Muscle layer of duodenum (tissue), 2 donors: ENCODE measurements at regions not wholly inside any gene's neighbourhood (a gene's known extent, or its start where the extent isn't known, plus 50 kb on each side); places are given as distances from the start of the nearest gene placed in this dataset.

ENCODE experiments used
- H3K27ac ChIP-seq: one replicate; pipeline ENCODE4 v1.7.0; 2013; ENCODE audit warnings: mild to moderate bottlenecking, low read length
- H3K27me3 ChIP-seq: one replicate; pipeline ENCODE4 v1.7.0; 2013; ENCODE audit warnings: low read depth, mild to moderate bottlenecking, control low read depth, low read length
- H3K36me3 ChIP-seq, 2 donors: one replicate each; pipeline ENCODE4 v1.7.0; 2013; ENCODE audit warnings: low read length in 2 of 2, control low read depth in 1 of 2, mild to moderate bottlenecking in 1 of 2; ENCODE audit not compliant: insufficient read depth in 2 of 2, control insufficient read depth in 1 of 2
- H3K4me1 ChIP-seq, 2 donors: one replicate each; pipeline ENCODE4 v1.7.0; 2013; ENCODE audit warnings: low read length in 2 of 2, mild to moderate bottlenecking in 2 of 2, control low read depth in 1 of 2, moderate library complexity in 1 of 2; ENCODE audit not compliant: insufficient read depth in 2 of 2, control insufficient read depth in 1 of 2
- H3K4me3 ChIP-seq, 2 donors: one replicate each; pipeline ENCODE4 v1.7.0; 2013; ENCODE audit warnings: low read length in 2 of 2, low read depth in 1 of 2, mild to moderate bottlenecking in 1 of 2
- H3K9me3 ChIP-seq, 2 donors: one replicate each; pipeline ENCODE4 v1.7.0; 2013; ENCODE audit warnings: low read length in 2 of 2, control low read depth in 1 of 2, mild to moderate bottlenecking in 1 of 2; ENCODE audit not compliant: control insufficient read depth in 1 of 2
- donor health status: healthy.

DNA sequence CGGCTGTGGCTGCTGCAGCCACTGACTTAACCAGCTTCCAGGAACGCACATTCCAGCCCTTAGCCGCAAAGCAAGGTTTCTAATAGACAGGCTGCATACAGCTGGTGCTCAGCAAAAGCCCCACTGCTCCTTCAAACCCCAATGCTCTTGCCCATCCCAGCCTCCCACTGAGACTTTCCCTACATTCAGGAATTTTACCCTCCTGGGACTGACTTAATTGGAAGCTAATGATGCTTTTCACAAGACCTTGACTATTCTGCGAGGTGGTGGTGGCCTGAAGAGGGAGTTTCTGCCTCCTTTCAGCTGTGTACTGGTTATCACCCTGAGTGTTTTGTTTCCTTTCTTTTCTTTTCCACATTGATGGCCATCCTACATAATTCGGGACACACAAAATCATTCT lies 164.9 kb upstream of the IRX1 start:
- Histone ChIP-seq H3K36me3 (no peaks in the 10 kb centered on the region), H3K27me3 (no peaks in the 10 kb centered on the region), H3K27ac (no peak overlapping the region), H3K4me1 (no peaks in the 10 kb centered on the region), H3K9me3 (no peaks in the 10 kb centered on the region), H3K4me3 (no peak overlapping the region)

DNA sequence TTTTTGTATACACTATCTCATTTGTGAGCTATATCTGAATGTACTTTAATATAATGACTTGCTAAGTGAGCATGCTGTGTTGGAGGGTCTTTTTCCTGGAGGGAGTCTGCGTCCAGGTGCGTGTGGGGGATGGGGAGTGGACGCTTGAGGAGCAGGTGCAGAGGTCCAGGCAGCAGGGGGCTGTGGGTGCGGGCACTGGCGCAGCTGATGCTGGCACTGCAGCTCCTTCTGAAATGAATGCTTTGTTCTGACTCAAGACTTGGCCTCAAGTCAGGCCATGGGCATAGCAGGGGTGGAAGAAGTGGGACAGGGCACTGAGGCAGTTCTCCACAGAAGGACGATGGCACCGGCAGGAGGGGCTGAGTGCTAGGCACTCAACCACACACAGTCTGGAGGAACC lies 165.7 kb upstream of the IRX1 start:
- Histone ChIP-seq H3K36me3 (no peaks in the 10 kb centered on the region), H3K27me3 (no peaks in the 10 kb centered on the region), H3K4me3 (no peak overlapping the region), H3K4me1 (no peaks in the 10 kb centered on the region), H3K9me3 (no peaks in the 10 kb centered on the region), H3K27ac (no peak overlapping the region)

DNA sequence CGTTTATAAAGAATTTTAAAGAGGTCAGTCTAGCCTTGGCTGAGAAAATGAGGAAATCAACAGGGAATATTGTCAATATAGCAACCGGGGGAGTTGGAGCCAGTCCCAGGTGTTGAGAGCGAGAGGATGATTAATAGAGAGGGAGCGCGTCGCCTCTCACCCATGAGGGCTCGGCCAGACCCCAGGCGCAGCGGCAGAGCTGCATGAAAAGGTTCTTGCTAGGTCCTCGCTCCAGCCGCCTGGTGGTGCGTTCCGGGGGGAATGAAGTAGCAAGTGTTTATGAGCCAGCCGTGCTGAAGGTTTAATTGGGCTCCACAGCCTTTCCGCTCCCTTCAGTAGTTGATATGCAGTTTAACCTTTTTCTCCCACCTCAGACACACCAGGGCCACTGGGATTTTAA lies 167.3 kb upstream of the IRX1 start:
- H3K27ac ChIP-seq = no peak overlapping the region
- no peaks in the 10 kb centered on the region for H3K27me3 ChIP-seq
- no peak overlapping the region for H3K4me3 ChIP-seq
- H3K36me3 ChIP-seq = no peaks in the 10 kb centered on the region
- H3K4me1 ChIP-seq = no peaks in the 10 kb centered on the region
- H3K9me3 ChIP-seq = peaks cover 0 to 4% of the 10 kb centered on the region in 2 donors

DNA sequence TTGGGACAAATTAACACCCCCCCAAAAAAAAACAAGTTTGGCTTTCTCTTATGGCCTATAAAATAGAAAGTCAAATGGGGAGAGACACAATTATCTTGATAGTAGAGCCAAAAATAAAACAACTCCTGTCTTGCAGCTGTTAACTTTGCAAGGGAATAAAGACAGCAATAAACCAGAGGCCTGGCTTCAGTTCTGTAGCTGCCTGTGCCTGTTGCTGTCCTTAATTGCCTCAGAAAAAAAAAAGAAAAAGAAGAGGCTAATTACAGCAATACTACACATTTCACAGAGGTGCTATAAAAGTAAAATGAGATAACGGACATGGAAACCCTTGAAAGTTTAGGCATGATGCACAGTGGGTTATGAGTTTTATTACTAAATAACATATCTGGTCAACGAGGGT lies 170.7 kb upstream of the IRX1 start:
- no peak overlapping the region for H3K4me3 ChIP-seq
- H3K4me1 ChIP-seq = no peaks in the 10 kb centered on the region
- H3K27ac ChIP-seq = no peak overlapping the region
- H3K27me3 ChIP-seq = no peaks in the 10 kb centered on the region
- H3K36me3 ChIP-seq = no peaks in the 10 kb centered on the region
- H3K9me3 ChIP-seq = peaks cover 0 to 4% of the 10 kb centered on the region in 2 donors

DNA sequence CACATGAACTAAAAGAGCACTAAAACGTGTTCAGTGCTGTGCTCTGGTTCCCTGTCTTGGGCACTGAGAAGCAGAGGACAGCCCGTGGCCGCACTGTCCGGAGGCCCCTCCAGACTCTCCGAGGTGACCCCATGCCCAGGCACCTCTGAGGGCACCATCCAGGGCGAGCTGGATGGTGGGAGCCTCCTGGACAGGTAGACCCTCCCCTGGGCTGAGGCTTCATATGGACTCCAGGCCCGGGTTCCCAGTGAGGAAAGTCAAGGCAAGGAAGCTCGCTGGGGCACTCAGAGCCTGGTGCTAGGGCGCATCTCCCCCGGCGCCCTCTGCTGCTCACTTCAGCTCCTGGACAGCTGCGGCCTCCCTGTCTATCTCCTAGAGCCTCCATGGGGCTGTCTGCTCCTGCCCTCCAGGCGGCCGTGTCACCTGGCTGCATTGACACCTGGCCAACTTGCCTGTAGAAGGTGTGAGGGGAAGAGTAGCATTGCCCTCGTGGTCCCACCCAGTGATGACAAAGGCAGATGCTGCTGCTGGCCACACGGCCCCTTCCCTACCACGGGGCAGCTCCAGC lies 178.2 kb upstream of the IRX1 start:
- Histone ChIP-seq H3K4me3 (no peak overlapping the region), H3K36me3 (no peaks in the 10 kb centered on the region), H3K27ac (no peak overlapping the region), H3K27me3 (no peaks in the 10 kb centered on the region), H3K9me3 (no peaks in the 10 kb centered on the region), H3K4me1 (no peaks in the 10 kb centered on the region)

DNA sequence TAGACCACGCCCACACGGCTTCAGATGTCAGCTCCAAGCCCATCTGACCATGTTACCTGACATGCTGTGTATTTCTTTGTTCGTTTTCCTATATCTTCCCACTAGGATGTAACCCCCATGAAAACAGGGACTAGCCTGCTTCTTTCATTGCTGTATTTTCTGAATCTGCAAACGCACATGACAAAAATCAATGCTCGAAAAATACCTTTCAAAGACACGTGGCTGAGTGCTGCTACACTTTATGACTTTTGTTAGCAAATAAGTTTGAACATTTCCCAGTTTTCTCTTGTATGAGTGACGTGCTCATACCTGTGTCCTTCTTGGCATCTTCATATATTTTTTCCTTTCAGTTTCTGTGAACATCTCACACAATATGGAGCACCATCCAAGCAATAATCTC lies 181.3 kb upstream of the IRX1 start:
- Histone ChIP-seq H3K27ac (no peak overlapping the region), H3K9me3 (peaks cover 5 to 9% of the 10 kb centered on the region in 2 donors), H3K4me3 (no peak overlapping the region), H3K4me1 (no peaks in the 10 kb centered on the region), H3K27me3 (no peaks in the 10 kb centered on the region), H3K36me3 (no peaks in the 10 kb centered on the region)

DNA sequence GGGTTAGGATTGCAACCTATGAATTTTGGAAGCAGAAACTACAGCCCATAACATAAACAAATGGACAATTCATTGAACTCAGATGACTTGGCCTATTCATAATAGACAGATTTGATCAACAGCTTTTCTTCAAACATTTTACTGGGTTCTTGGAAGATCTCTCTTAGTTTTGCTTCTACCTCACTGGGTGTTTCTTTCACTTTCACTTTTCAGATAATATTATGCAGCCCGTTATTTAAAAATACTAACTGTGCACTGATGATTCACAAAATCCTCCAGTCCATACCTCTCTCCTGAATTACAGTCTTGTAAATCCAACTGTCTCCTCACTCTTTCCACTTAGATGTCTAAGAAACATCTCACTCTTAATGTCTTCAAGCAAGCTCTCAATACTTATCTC lies 183.5 kb upstream of the IRX1 start:
- Histone ChIP-seq H3K4me3 (no peak overlapping the region), H3K27ac (no peak overlapping the region), H3K9me3 (peaks cover 5 to 9% of the 10 kb centered on the region in 2 donors), H3K36me3 (no peaks in the 10 kb centered on the region), H3K27me3 (no peaks in the 10 kb centered on the region), H3K4me1 (no peaks in the 10 kb centered on the region)

DNA sequence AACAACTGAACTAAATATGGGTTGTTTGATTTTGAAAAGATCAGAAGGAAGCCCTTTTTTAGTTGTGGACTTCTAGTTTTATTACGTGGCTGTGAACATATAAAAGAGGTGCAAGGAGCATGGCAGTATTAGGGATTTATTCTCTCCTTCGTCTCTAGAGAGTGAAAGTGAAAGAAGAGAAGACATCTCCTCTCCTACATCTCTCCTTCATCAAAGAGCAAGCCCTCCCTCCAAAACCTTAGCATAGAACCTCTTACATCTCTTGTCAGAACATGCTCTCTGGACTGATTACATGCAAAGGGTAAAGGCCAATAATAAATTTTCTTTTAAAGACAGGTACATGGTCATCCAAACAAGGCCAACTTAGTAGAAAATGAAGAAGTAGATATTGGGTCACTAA lies 184.3 kb upstream of the IRX1 start:
- H3K27ac ChIP-seq = no peak overlapping the region
- H3K4me3 ChIP-seq = no peak overlapping the region
- H3K9me3 ChIP-seq = peaks cover 5 to 12% of the 10 kb centered on the region in 2 donors
- no peaks in the 10 kb centered on the region for H3K36me3 ChIP-seq
- no peaks in the 10 kb centered on the region for H3K27me3 ChIP-seq
- no peaks in the 10 kb centered on the region for H3K4me1 ChIP-seq

DNA sequence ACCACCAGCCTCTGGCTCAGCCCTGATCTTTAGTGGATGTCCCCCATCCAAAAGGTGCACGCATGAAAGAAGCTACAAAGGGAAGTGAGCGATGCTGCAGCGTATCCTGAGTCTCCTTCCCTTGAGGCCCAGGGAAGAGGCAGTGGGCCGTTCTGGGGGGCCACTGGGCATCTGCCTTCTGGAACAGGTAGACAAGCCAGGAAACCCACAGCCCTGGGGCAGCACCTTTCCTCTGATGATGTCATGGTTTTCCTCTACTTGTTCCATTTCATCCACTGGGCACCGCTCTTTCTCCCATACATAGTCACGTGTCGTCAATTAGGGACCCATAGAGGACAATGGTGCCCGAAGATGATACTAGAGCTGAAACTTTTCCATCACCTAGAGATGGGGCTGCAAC lies 194.0 kb upstream of the IRX1 start:
- H3K36me3 ChIP-seq = no peaks in the 10 kb centered on the region
- no peak overlapping the region for H3K4me3 ChIP-seq
- no peak overlapping the region for H3K27ac ChIP-seq
- H3K27me3 ChIP-seq = no peaks in the 10 kb centered on the region
- peaks cover 10 to 22% of the 10 kb centered on the region in 2 donors for H3K9me3 ChIP-seq
- no peaks in the 10 kb centered on the region for H3K4me1 ChIP-seq

DNA sequence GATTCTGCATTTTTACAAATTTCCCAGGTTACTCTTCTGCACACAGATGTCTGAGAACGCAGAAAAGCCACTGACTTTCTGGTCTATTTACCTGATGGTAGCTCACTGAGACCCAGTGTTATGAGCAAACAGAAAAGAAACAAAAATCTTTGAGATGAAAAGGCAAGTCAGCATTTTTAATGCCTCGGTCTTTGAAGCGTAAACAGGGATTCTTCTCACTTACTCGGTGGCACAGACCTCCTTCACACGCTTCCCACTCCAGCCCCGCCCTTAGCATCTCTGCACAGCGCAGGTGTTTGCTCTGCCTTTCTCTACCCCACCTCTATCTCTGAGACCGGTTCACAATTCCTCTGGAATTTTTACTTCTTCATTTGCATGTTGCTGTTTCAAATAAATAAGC lies 195.0 kb upstream of the IRX1 start:
- Histone ChIP-seq H3K27me3 (no peaks in the 10 kb centered on the region), H3K4me1 (no peaks in the 10 kb centered on the region)

DNA sequence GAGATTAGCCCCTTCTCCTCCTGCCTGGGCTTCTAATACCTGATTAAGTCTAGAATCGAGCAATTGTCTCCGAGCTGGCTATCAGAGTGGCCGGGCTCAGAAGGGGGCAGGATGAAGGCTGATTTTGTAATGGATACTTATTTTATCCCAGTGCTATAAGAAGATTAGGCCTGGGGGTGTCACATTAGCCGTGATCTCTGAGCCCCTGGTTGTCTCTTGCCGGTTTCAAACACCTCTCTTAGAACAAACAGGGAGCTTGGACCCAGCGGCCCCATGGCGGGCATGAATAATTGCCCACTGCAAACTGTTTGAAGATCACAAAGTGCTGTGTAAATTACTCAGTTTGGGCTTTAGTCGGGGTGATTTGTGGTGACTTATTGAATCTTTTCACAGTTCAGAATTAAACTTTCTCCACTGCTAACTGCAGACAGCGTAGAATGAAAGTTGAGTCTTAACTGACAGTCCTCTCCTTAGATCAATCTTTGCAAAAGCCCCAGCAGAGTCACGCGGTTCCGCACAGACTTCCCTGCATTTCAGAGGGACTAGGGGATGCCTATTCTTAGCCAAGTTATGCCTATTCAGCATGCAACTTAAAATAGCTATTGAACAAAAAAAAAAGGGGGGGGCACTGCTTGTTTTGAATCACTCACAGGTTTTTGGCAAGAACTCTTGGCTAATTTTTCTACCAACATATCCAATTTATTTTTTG lies 200.6 kb upstream of the IRX1 start:
- peaks cover 5 to 7% of the 10 kb centered on the region in 2 donors for H3K9me3 ChIP-seq
- no peak overlapping the region for H3K27ac ChIP-seq
- no peaks in the 10 kb centered on the region for H3K4me1 ChIP-seq
- no peak overlapping the region for H3K4me3 ChIP-seq
- H3K36me3 ChIP-seq = no peaks in the 10 kb centered on the region
- no peaks in the 10 kb centered on the region for H3K27me3 ChIP-seq

More for the DNA sequence above, 195.0 kb upstream of the IRX1 start:
- H3K4me3 ChIP-seq = no peak overlapping the region
- H3K9me3 ChIP-seq = peaks cover 10 to 17% of the 10 kb centered on the region in 2 donors
- no peak overlapping the region for H3K27ac ChIP-seq
- no peaks in the 10 kb centered on the region for H3K36me3 ChIP-seq
